GM21381 (cell line): ENCODE measurements at regions not wholly inside any gene's neighbourhood (a gene's known extent, or its start where the extent isn't known, plus 50 kb on each side); places are given as distances from the start of the nearest gene placed in this dataset.
"Not testable (repeated sequence)": the region's sequence is repeated elsewhere in the genome, so short reads cannot be mapped to it uniquely, and the experiment has no call there.

Experiments used
- ATAC-seq: cut with Tn5 transposase; IDR thresholded peaks from one replicate; pipeline ENCODE4 v1.9.1; 2021; ENCODE audit warnings: mild to moderate bottlenecking, moderate library complexity; ENCODE audit not compliant: unreplicated experiment

DNA sequence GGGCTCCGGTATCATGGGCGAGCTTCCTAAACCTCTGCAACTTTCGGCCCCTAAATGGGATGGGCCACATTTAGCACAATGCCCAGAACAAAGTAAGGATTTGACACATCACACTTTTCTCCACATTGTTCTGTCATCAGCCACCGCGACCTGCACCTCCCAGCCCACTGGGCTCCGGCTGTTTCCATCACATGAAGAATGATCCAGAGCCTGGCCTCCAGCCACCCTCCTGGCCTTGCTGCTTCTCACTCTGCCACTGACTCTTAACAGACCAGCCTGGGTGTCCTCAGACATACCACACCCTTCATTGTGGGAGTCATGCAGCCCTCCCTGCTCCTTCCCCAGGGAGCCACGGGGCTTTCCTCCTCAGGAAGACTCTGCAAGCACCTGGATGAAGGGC is 113.7 kb downstream of the IGLL1 start:
- ATAC-seq, result no peak

DNA sequence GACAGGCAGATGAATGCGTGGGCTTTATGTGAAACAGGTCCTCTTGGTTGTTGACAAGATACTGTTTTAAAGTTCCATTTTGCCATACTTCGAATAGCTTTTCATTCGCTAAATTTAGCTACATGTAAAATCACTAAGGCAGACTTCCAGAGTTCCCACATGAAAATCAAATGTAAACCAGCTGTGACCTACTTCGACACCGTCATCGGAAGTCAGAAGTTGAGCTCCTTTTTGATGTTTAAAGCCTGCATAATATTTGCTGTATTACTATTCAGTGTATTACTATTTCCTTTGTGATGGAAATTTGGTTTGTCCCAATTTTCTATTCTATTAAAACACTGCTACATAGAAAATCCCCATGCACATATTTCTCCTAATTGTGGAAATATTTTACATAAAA is 115.3 kb downstream of the IGLL1 start:
- ATAC-seq, result not testable (repeated sequence)

DNA sequence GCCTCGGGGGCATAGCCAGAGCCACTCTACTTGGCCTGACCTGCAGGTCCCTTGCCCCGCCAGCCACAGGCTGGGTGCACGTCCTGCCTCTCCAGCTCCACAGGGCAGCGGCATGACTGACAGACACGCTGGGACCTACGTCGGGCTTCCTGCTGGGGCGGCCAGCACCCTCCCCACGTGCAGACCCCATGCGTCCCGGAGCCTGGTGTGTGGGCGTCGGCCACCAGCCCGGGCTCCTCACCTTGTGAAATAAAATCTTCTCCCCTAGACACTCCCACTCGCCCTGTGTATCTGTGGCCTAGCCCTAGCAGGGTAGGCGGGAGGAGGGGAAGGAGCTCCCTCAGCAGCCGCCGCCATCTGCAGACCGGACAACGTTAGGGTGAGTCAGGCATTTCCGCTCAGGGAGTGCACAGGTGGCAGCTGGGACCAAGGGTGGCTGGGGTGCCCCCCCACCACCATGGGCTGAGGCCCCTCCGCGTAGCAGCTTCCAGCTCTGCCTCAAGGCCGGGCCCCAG is 119.5 kb downstream of the IGLL1 start:
- not testable (repeated sequence) for ATAC-seq

DNA sequence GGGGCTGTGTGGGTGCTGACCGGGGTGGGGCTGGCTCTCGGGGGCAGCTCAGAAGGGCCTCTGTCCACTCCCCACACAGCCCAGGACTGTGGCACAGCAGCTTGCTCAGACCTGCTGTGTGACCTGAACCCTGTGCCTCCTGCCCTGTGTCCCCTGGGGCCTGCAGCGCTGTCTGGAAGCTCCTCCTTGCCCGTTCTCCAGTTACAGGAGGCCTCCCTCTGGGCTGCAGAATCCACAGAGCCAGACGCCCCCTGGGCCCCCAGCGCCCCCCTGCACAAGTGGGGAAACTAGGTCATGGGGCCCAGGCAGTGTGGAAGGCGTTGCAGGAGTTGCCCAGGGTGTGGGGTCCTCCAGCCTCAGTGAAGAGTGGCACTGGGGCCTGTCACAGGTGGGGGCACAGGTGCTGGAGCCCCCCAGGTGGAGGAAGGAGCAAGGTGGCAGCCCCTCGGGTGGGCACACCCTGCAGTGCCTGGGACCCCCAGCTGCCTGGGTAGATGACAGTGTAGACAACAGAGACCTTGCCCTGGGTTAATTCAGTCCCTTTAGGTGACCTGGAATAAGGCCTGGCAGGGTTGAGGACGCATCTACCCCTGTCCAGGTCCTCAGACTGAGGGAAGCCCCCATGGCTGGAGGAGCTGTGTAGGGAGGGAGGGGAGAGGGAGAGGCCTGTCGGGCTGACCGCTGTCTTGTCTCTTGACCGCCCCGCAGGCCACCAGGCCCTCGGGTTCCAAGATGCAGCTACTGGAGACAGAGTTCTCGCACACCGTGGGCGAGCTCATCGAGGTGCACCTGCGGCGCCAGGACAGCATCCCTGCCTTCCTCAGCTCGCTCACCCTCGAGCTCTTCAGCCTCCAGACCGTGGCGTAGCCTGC is 120.2 kb downstream of the IGLL1 start:
- ATAC-seq, result not testable (repeated sequence)

DNA sequence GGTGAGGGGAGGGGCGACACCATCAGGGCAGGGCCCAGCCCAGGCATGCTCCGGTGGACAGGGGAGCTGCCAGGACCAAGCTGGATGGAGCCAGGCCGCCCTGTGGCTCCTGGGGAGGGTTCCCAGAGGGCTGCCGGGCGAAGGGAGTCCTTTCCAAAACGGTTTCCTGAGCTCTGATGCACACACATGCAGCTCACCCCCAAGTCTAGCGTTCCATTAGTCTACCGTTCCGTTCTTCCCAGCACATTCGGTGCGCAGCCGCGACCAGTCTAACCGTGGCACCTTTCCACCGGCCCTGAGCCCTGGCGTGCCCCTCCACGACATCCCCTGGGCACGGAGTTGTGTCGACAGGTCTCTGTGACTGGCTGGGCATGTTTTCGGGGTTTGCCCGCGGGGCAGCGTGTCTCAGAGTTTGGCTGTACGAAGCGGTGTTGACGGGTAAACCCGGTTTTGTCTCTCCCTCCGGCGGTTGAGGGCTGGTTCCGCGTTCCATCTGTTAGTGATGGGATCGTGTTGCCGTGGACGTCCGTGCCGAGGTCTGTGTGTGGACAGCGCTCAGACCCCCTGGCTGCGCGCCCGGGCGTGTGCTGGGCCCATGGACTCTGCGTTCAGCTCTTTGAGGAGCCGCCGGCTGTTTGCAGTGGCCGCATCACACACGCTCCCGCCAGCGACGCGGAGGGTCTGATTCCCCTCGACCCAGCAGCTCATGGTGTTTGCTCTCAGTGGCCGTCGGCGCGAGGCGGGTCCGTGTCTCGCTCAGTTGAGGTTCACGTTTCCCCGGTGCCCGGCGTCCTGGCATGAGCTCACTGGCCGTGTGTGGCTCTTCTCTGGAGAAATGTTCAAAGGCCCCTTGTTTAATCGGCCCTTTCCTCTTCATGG is 121.2 kb downstream of the IGLL1 start:
- no peak for ATAC-seq

DNA sequence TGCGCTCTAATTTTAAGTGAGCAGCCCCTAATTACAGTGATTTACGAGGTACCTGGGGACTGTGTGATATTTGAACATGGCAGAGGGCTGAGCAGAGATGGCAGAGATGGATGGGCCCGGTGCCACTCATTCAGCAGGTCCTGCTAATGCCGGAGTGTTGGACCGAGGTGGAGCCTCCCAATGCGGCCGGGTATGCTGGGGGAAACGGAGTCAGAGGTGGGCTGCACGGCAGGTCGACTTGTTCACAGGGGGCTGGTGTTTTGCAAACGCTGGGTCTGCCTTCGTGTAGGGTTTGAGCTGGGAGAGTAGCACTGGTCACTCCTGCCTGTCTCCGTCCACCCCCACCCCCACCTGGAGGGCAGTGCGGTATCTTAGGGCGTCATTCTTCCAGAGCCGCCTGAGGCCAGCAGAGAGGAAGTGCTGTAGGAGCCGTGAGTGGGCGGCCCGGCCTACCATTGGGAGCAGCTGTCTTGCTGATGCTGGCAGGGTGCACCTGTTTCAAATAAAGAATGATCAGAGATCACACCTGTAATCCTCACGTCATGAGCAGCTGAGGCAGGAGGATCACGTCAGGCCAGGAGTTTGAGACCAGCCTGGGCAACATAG is 122.6 kb downstream of the IGLL1 start:
- no peak for ATAC-seq

DNA sequence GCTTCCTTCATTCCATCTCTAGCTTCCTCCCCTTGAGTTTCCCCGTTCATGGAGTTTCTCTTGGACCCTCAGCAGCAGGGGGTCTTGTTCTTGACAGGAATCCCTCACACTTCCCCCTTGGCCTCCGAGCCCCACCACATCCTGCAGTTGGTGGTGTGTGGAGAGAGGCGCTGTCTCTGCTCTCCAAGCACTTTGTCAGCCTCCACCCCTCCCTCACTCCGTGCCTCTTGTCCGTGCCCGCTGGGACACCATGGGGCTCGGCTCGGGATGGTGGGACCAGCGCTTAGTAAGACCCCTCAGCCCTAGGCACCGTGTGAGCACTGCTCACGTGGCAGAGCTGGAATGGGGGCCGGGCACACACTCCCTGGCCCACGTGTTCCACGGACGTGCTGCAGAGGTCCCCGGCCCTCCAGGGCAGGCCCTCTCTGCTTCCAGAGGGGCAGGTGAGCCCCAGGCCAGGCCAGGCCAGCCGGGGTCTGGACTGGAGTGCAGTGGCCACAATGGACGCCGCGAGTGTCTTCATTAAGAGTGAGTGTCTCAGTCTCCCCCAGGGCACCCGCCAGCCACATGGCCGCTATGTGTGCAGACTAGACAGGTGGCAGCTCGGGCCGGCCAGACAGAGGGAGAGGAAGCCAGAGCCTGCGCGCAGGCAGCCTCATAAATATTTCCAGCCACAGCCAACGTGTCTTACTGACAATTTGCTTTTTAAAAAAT is 123.3 kb downstream of the IGLL1 start:
- not testable (repeated sequence) for ATAC-seq

DNA sequence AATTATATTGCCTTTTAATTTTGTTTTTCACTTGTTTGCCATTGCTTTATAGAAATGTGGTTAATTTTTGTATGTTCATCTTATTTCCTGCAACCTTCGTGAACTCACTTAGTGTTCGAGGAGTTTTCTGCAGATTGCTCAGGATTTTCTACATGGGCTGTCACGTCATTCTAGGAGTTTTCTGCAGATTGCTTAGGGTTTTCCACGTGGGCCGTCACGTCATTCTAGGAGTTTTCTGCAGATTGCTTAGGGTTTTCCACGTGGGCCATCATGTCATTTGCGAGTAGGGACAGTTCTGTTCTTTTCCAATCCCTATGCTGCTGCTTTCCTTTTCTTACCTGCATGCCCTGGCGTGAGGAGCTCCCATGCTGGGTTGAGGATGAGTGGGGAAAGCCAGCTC is 125.7 kb downstream of the IGLL1 start:
- not testable (repeated sequence) for ATAC-seq

DNA sequence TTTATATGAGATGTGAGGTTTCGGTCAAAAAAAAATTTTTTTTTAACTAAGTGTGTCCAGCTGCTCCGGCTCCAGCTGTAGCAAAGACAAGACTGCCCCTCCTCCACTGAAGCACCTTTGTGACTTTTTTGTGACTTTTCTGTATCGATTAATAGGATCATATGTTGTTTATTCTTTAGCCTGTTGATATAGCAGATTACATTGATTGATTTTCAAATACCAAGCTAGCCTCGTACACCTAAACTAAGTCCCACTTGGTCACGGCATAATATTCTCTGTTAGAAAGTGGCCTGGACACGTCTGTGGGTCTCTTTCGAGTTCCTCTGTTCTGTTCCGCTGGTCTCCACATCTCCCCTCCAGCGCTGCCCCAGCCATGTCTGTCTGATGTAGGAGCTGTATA is 126.8 kb downstream of the IGLL1 start:
- no peak for ATAC-seq

DNA sequence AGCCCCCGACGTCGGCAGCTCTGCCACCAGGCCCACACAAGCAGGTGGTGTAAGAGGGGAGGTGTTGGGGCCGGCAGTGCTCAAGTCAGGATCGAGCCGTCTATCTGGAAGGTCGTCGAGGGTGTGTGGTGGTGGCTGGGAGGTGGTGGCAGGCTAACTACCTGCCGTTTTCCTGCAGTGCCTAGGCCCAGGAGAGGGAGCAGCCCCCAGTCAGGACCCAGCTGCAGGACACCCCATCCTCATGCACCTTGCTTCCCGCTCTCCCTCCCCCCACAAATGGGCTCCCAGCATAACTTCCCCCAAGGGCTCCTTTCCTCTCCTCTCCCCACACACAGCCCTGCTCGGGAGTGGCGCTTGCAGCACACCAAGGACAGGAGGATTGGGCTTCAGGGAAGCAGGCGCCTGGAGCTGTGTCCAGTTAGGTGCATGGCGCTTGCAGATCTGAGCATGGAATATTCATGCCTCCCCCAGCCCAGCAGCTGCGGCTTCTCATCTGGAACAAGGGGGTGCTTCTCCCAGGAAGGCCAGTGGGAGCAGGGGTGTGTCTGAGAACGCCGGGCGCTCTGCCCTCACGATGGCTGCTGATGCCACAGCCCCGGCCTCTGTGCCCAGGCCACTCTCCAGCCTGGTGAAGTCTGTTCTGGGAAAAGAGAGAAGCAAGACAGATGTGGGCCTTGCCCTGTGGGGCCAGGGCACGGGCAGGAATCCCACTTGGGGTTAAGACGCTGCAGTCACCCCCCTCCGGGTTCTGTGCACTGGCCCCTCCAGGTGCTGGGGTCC is 127.7 kb downstream of the IGLL1 start:
- ATAC-seq, result no peak

DNA sequence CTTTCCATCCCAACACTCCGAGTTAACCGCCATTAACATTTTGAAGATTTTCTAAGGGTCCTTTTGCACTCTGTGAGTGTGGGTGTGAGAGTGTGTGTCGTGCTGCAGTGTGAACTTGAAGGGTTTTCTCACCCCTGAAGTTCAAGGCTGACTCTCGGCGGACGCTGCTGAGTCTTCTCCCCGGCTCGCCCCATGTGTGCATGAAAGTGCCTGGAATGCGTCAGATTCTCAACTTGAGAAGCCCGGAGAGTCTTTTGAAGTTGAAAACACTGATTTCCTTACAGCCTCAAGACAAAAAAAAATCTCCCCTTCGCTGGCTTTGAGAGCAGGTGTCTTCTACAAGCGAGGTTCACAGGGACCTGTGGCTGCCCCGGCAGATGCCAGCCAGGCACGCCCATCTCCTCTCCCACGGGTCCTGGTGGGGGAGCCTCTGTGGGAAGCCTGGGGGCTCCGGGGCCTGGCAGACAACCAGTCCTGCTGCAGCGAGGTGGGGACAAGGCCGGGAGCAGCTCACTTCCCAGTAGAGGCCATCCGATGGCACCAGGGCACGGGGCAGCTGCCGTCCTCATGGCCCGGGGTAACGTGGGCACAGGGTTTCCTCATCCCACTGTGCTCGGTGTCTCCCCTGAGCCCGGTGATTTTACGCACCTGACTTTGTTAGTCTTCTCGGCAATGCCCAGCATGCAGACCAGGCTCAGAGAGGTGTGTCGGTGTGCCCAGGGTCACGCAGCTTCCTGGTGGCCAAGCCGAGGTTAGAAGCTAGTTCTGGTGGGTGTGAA is 128.4 kb downstream of the IGLL1 start:
- not testable (repeated sequence) for ATAC-seq

DNA sequence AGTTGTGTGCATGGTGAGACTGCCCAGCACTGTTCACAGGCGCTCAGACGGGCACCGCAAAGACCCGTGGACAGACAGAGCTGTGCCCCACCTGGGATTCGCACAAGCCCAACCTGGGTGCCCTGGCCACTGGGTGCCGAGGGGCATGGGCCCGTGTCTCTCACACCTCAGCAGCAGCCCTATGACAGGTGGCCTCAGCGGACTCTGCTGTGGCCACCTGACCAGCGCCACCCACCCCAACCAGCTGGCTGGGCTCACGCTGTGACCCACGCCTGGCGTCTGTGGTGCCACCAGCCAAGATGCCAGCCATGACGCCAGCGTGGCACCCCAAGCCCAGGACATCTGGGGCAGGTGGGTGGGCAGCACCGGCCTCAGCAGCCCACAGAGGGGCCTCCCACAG is 129.3 kb downstream of the IGLL1 start:
- ATAC-seq, result not testable (repeated sequence)

DNA sequence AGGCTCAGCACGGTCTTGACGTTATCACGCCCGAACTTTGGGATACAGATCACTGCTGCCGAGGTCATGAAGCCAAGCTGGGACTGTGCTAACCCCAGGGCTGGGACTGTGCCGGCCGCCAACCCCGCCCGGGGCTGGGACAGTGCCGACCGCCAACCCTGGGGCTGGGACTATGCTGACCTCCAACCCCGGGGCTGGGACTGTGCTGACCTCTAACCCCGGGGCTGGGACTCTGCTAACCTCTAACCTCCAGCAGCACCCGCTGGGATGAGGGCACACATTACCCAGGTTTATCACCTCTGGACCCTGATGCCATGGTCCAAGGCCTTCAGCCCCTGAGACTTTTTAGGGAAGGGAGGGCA is 129.7 kb downstream of the IGLL1 start:
- no peak for ATAC-seq

DNA sequence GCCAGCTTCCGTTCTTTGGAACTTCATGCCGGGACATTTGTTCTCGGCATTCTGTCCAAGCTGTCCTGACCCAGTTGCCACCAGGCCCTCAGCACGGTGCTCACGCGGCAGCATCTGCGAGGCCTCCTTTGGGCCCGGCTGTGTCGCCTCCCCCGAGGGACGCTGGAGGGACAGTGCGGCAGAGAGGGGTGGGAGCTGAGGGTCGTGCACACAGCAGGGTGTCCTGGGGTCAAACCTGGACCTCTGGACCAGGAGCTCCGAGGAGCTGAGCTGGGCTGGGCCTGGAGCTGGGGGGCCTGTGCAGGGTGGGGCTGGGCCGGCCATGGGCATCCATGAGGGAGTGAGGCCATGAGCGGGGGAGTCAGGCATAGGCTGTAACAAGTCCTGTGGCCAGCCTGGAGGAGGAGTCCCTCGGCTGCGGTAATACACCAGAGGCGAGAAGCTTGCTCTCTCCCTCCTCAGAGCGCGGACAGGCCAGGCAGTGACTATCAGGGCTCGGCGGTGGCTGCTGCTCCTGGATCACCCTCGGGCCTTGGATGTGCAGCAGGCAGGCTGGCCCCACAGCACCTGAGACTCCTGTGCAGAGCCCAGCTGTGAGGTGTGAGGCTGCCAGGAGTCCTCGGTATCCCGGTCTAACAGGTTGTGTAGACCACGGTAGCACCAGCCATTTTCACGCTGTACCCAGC is 130.2 kb downstream of the IGLL1 start:
- ATAC-seq, result not testable (repeated sequence)

DNA sequence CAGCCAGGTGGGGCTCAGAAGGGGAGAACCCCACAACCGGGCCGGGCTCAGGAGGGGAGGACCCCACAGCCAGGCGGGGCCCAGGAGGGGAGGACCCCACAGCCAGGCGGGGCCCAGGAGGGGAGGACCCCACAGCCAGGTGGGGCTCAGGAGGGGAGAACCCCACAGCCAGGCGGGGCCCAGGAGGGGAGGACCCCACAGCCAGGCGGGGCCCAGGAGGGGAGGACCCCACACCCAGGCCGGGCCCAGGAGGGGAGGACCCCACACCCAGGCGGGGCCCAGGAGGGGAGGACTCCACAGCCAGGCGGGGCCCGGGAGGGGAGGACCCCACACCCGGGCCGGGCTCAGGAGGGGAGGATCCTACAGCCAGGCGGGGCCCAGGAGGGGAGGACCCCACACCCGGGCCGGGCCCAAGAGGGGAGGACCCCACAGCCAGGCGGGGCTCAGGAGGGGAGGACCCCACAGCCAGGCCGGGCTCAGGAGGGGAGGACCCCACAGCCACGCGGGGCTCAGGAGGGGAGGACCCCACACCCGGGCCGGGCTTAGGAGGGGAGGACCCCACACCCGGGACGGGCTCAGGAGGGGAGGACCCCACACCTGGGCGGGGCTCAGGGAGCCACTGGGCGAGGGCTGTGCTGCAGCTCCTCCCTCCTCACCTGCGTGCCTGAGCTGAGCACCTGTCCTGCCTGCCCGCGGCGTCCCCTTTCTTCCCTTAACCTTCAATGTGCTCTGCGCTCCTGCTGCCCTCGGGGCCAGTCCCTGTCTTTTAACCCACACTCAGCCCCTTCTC is 131.4 kb downstream of the IGLL1 start:
- not testable (repeated sequence) for ATAC-seq

DNA sequence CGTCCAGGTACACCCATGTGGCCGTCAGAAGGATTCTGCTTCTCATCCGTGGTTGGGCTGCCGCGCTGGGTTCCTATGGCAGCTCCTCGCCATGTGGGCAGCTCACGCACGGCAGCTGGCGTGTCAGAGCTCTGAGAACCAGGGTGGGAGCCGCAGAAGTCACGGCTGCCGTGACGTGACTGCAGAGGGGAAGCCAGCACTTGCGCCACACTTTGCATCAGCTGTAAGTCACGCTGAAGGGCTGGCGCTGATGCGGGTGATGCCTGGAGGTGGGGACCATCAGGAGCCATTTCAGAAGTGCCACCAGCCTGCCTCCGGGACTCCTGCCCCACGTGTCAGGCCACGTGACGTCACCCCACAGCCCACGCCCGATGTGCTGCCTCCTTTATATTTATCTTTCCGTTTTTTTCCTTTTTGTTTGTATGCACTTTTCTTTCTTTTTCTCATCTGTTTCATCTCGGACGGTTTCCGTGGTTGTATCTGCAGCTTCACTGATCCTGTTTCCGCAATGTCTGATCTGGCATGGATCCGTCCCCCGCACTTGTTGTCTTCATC is 133.2 kb downstream of the IGLL1 start:
- no peak for ATAC-seq

DNA sequence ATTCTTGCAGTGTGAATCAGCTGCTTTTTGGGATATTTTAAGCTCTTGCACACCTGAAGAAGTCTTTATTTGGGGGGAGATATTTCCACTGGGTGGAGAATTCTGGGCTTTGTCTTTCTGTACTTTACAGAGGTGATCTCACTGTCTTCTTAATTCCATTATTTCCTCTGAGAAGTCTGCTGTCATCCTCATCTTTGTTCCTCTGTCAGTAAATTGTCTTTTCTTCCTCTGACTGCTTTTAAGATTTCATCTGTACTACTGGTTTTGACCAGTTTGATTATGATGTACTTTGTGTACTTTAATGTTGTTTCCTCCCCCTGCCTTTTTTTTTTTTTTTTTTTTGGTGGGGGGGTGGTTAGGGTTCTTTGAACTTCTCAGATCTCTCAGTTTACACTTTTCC is 133.9 kb downstream of the IGLL1 start:
- ATAC-seq, result not testable (repeated sequence)
